ENCODE measurements at regions not wholly inside any gene's neighbourhood (a gene's known extent, or its start where the extent isn't known, plus 50 kb on each side); places are given as distances from the start of the nearest gene placed in this dataset.

GRCh38 chr2:71797035-71797810 lies 343.9 kb downstream of the DYSF start:
- no peak for DNase-seq

DNA sequence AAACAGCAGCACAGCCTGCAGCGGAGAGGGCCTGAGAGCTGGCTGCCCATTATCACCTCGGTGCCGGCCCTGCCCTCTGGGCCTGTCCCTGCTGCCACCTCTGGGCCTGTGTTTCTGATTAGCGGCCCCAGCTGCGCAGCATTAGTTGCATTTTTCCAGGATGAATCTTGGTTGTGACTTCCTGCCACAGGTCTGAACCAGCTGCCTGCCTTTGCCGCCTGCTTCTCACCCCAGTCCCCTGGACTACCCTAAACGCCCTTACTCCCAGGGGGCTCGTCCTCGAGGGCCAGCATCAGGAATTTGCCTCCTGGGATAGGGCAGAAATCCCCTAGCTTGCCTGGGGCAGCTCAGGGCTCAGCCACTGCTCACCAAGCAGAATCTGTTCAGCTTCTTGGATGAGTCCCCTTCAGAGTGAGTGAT lies 342.8 kb downstream of the DYSF start:
- DNase-seq = no peak

- DNase-seq = no peak
Observed at GRCh38 chr2:71795486-71795885, 342.1 kb downstream of the DYSF start.

DNA sequence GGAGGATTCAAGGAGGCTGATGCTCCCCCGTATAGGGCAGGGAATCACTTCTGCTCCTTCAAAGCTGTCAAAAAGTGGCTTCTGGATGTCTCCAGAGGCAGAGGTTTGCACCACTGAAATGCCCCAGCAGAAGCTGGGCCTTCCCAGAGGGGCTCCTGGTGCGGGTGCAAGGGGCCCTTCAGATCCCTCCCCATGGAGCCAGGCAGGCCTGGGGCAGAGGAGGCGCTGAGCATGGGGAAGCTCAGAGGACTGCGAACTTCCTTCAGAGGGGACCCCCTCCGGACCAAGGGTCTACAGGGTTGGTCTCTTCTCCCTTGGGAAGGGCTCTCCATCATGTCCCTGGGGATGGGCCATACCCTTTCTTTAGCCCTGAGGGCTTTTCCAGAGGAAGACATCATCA lies 341.2 kb downstream of the DYSF start:
- no peak for DNase-seq

DNA sequence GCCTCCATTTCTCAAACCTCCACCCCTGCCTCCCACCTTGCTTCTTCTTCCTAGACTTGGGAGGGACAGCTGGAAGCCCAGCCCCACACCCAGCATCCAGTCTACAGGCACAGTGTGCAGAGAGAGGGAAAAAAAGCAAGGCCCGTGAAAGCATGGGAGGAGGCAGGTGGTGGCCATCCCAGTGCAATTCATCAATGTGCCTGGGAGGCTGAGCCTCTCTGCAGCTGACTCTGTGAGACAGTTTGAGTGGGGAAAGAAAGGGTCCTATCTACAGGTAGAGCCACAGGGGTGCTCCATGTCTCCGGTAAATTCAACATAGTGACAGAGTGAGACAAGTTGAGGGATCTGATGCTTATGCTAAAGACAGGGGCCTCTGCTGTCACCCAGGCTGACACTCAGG lies 340.6 kb downstream of the DYSF start:
- DNase-seq = no peak

- no peak for DNase-seq
Observed at GRCh38 chr2:71792926-71793761, 339.8 kb downstream of the DYSF start.

DNA sequence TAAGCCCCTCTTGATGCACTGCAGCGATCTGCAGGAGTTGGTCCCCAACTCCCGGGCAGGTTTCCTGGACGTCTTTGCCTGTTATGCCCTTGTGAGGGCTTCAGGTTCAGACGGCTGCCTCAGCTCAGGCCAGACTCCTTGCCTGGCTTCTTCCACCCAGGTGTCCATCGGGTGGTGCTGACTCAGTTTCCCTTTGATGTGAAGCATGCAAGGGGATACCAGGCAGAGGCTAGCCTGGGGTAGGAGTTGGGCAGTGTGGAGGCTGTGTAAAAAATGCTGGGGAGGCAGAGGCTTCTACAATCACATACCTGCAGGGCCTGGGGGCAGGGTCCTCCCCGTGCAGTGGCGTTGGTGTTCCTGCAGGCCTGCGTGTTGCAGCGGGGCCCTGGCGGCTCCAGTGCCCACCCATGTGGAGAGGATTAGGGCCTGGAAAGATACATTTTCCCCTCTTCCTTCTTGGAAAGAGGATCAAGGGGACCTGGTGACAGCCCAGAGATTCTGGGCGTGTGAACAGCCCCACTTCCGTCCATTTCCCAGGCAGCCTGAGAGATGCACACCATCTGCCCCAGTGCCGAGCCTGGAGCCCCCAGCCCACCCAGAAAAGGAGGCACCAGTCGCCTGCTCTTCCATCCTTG lies 338.3 kb downstream of the DYSF start:
- DNase-seq = no peak

GRCh38 chr2:71791061-71791450 lies 337.7 kb downstream of the DYSF start:
- no peak for DNase-seq

GRCh38 chr2:71790226-71791060 lies 337.1 kb downstream of the DYSF start:
- no peak for DNase-seq

DNA sequence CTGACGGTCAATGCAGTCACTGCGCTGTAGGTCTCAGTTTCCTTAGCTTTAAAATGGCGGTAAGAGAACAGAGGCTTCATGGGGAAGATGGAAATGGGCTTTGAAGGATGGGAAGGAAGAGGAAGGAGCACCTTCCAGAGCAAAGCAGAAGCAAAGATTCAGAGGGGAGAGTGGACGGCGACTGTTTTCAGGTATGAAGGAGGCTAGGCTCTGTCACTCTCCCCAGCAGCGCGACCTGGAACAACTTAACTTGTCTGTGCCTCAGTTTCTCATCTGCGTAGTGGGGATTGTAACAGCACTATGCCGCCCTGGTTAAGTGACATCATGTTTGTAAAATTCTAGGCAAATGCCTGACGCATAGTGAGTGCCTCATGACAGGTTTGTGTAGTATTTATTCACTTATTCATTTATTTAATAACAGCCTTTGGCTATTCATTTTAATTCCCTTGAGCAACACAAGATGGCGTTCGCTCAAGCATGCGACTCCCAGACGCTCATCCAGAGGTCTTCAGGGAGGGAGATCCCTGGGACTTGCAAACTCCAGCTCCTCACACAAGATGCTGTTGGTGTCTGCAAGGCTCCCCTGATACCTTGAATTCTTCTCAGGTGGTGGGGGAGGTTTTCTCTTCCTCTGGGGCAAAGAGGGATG lies 336.3 kb downstream of the DYSF start:
- DNase-seq = no peak

- no peak for DNase-seq
Observed at GRCh38 chr2:71788601-71789240, 335.4 kb downstream of the DYSF start.

DNA sequence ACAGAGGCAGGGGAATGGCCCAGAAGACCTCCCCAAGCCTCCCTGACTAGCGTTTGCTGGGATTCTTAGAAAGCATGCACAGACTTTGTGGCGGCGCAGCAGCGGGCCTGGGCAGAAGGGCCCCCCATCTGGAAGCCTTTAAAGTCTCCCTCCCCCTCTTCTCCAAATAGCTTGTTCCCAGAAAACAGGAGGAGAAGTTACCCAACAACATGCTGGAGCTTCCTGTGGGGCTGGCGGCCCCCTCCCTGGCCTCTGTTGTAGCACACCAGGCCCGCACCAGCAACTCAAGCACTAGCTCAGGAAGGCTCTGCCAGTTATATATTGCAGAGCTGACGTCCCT lies 334.8 kb downstream of the DYSF start:
- no peak for DNase-seq

GRCh38 chr2:71787476-71788185 lies 334.3 kb downstream of the DYSF start:
- no peak for DNase-seq

- DNase-seq = no peak
Observed at GRCh38 chr2:71787108-71787415, 333.7 kb downstream of the DYSF start.

DNA sequence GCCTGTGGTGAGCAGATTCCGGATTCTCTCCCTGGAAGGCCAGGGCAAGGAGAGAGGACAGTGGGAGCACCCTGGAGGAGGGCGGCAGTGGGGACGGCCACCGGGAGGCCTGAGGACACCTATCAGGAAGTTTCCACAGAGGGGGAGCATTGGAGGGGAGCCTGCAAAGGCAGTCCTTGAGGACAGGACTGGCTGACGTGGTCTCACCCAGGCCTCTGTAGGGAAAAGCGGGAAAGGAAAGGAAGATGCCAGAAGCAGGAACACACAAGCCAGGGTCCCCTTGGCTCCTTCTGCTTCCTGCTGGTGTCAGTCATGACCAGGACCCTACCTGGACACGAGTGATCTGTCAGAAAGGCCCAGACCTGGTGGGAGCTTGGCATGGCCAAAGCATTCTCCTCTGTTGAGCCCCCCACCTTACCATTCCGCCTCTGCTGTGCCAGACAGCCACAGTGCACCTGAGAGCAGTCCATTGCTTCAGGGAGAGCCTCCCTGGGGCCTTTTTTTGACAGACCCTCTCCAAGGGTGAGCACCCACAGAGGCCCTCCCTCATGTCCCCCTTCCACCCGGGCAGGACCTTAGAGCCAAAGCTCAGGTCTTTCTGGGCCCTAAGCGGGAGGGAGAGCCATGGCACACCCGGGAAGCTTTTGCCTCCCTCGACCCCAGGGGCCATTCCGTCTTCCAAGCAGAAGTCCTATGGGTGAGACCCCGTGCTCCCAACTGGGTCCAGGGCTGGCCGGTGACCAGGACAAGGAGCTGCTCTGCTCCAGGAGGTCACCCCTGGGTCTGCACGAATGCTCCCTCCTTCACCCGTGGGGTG lies 333.1 kb downstream of the DYSF start:
- no peak for DNase-seq

- no peak for DNase-seq
Observed at GRCh38 chr2:71785516-71785981, 332.2 kb downstream of the DYSF start.

DNA sequence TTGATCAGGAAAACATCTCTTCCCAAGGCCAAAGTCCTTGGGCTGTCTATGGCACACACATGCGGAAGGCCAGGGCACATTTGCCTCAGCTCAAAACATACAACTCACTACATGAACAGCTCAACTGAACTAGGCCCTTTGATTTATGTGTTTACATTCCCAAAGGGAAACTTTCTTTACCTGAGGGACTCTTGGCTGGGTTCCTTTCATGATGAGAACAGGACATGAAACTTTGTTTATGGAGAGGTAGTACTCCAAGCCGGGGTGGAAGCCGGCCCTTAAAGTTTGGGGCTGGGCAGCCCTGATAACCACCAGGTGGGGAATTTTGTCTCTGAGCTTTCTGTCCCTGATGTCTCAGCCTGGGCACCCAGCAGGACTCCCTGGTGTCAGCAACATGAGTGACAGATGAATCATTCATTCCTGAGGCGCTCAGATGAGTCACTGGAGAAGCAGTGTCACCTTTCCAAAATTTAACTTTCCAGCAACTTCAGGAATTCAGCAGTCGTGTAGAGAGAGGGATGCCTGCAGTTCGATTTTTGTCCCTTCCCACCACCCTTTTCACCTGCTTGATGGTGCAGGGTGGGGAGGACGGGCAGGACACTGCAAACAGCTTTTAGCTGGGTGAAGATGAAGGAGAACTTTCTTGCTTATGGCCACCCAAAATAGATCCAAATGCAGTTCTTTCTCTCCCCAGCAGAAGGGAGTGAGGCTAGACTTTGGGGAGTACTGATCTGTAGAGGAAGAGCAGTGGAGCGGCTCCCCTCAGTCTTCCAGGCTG lies 331.6 kb downstream of the DYSF start:
- DNase-seq = no peak

DNA sequence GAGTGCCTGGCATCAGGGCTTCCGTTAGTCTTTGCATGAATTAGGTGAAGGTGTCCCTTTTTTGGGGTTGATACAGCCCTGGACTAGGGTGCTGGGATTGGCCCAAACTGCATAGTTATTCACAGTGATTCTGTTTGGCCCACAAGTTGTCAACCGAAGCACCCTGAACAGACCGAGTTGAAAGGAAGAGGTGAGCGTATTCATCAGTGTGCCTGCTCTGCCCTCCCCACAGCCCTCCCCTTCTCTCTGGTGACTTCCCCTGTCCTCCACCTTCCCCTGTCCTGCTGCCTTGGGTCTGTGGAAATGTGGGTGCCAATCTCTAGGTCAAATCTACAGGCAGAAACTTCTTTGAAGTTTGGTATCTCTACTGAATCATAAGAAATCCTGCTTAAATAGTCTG lies 330.5 kb downstream of the DYSF start:
- DNase-seq = no peak

Data from anterior cingulate cortex (tissue), 58 donors.